WTC11 (cell line): ENCODE measurements at regions not wholly inside any gene's neighbourhood (a gene's known extent, or its start where the extent isn't known, plus 50 kb on each side); places are given as distances from the start of the nearest gene placed in this dataset.

Source experiments
- CTCF ChIP-seq: fragments of 200-600 bp; IDR thresholded peaks from 2 replicates; pipeline ENCODE4 v1.8.0; 2022; ENCODE audit warnings: antibody characterized with exemption
- KAT7 ChIP-seq: sonication (generic); formaldehyde crosslinking; IDR thresholded peaks from 2 replicates; pipeline ENCODE4 v1.8.1; 2023; ENCODE audit warnings: missing genetic modification reagents, mild to moderate bottlenecking, borderline replicate concordance
- STAT6 ChIP-seq: sonication (generic); formaldehyde crosslinking; conservative IDR thresholded peaks from 2 replicates; pipeline ENCODE4 v1.8.1; 2023; ENCODE audit warnings: mild to moderate bottlenecking, low read depth, missing genetic modification reagents, moderate library complexity
- TEAD4 ChIP-seq: sonication (generic); formaldehyde crosslinking; IDR thresholded peaks from 2 replicates; pipeline ENCODE4 v1.8.0; 2022; ENCODE audit warnings: mild to moderate bottlenecking, missing genetic modification reagents
- ZNF232 ChIP-seq: sonication (generic); formaldehyde crosslinking; IDR thresholded peaks from 2 replicates; pipeline ENCODE4 v1.8.0; 2022; ENCODE audit warnings: mild to moderate bottlenecking, missing genetic modification reagents

GRCh38 chr2:84249140-84249539 lies 209.9 kb downstream of the SUCLG1 start:
- TF ChIP-seq ZNF232 (CRISPR knock-in tag) = no peak
- no peak for TF ChIP-seq CTCF
- TF ChIP-seq STAT6 = no peak
- TF ChIP-seq KAT7 (CRISPR knock-in tag) = no peak
- TF ChIP-seq TEAD4 (CRISPR knock-in tag) = no peak
